SK-N-SH (cell line): ENCODE measurements at regions not wholly inside any gene's neighbourhood (a gene's known extent, or its start where the extent isn't known, plus 50 kb on each side); places are given as distances from the start of the nearest gene placed in this dataset.

Experiments used
- CTCF ChIA-PET: fragments of 300-600, 350-600 bp; formaldehyde crosslinking; extraction: SDS; loops from one replicate; lab custom pipeline; 2021; lab: Yijun Ruan, JAX
- POLR2A ChIA-PET: fragments of 350-600 bp; sonication (Branson Sonifier 250); formaldehyde crosslinking; extraction: SDS; loops from one replicate; lab custom pipeline; 2020; ENCODE audit warnings: antibody characterized with exemption, inconsistent platforms; lab: Yijun Ruan, JAX
- DNase-seq: peaks from one replicate; pipeline ENCODE4 v3.0.0; 2012
- H2AFZ ChIP-seq: fragments of 200-600 bp; sonication (generic); 2 replicates; pipeline ENCODE4 v1.8.1; 2016; ENCODE audit warnings: antibody characterized with exemption, mild to moderate bottlenecking, low read depth
- H3F3A ChIP-seq: fragments of 200-600 bp; sonication (generic); replicated peaks from 2 replicates; pipeline ENCODE3; 2016; ENCODE audit warnings: antibody characterized with exemption, mild to moderate bottlenecking; ENCODE audit not compliant: insufficient read depth
- H3K27ac ChIP-seq, 2 experiments: fragments of 200-500 bp in 1 of 2; fragments of 200-600 bp in 1 of 2; sonication (Bioruptor generic) in 1 of 2; sonication (generic), shearing (Covaris generic) in 1 of 2; 2 replicates each; pipeline versions ENCODE4 v1.5.1 to v1.6.1; 2014 to 2016; ENCODE audit warnings: low read depth in 2 of 2, inconsistent platforms in 1 of 2, low read length in 1 of 2, mild to moderate bottlenecking in 1 of 2, mixed read lengths in 1 of 2
- H3K27me3 ChIP-seq: fragments of 200-600 bp; sonication (generic), shearing (Covaris generic); 2 replicates; pipeline ENCODE4 v1.6.1; 2016; ENCODE audit warnings: mixed run types; ENCODE audit not compliant: insufficient read depth
- H3K36me3 ChIP-seq, 2 experiments: fragments of 200-500 bp in 1 of 2; fragments of 200-600 bp in 1 of 2; sonication (Bioruptor generic) in 1 of 2; sonication (generic) in 1 of 2; replicated peaks in 1 of 2; 2 replicates each; pipeline versions ENCODE3 to v1.5.1; 2014 to 2016; ENCODE audit warnings: low read length in 1 of 2, mild to moderate bottlenecking in 1 of 2; ENCODE audit not compliant: insufficient read depth in 2 of 2, control insufficient read depth in 1 of 2
- H3K4me1 ChIP-seq, 2 experiments: fragments of 200-500 bp in 1 of 2; fragments of 200-600 bp in 1 of 2; sonication (Bioruptor generic) in 1 of 2; sonication (generic), shearing (Covaris generic) in 1 of 2; 2 replicates each; pipeline versions ENCODE4 v1.5.1 to v1.6.1; 2014 to 2016; ENCODE audit warnings: low read depth in 1 of 2, low read length in 1 of 2, mixed run types in 1 of 2; ENCODE audit not compliant: insufficient read depth in 2 of 2, control insufficient read depth in 1 of 2
- H3K4me2 ChIP-seq: fragments of 200-600 bp; sonication (generic), shearing (Covaris generic); 2 replicates; pipeline ENCODE4 v1.6.1; 2017; ENCODE audit warnings: mixed run types
- H3K4me3 ChIP-seq, 2 experiments: fragments of 200-500 bp in 1 of 2; fragments of 200-600 bp in 1 of 2; sonication (Bioruptor generic) in 1 of 2; sonication (generic), shearing (Covaris generic) in 1 of 2; 2 replicates each; pipeline versions ENCODE4 v1.5.1 to v1.8.1; 2014 to 2016; ENCODE audit warnings: low read depth in 2 of 2, inconsistent platforms in 1 of 2, low read length in 1 of 2, mild to moderate bottlenecking in 1 of 2, mixed read lengths in 1 of 2, moderate library complexity in 1 of 2
- H3K79me2 ChIP-seq: fragments of 200-600 bp; sonication (generic); 2 replicates; pipeline ENCODE4 v1.8.1; 2017; ENCODE audit warnings: mild to moderate bottlenecking; ENCODE audit not compliant: insufficient read depth
- H3K9ac ChIP-seq: fragments of 200-600 bp; sonication (generic); 2 replicates; pipeline ENCODE4 v1.6.1; 2017; ENCODE audit warnings: mixed run types
- H3K9me2 ChIP-seq: fragments of 200-600 bp; sonication (generic); 2 replicates; pipeline ENCODE4 v1.6.1; 2017; ENCODE audit warnings: mixed run types
- H3K9me3 ChIP-seq: fragments of 200-600 bp; sonication (generic); 2 replicates; pipeline ENCODE4 v1.6.1; 2017; ENCODE audit warnings: mixed run types, mild to moderate bottlenecking, moderate library complexity
- H4K20me1 ChIP-seq: fragments of 200-600 bp; sonication (generic); 2 replicates; pipeline ENCODE4 v1.6.1; 2017; ENCODE audit warnings: mild to moderate bottlenecking, mixed run types; ENCODE audit not compliant: insufficient read depth
- ELF1 ChIP-seq: IDR thresholded peaks from 2 replicates; pipeline ENCODE4 v1.4.0; 2012
- EP300 ChIP-seq, 2 experiments: IDR thresholded peaks; 2 replicates each; pipeline versions ENCODE4 v1.4.0 to v1.6.1; 2012; ENCODE audit warnings: borderline replicate concordance in 1 of 2, low read depth in 1 of 2, low read length in 1 of 2
- FOXJ3 ChIP-seq: sonication (generic); formaldehyde crosslinking; IDR thresholded peaks from 2 replicates; pipeline ENCODE4 v1.5.1; 2020; ENCODE audit warnings: mild to moderate bottlenecking, missing genetic modification reagents
- GATA2 ChIP-seq: sonication (generic); formaldehyde crosslinking; IDR thresholded peaks from 2 replicates; pipeline ENCODE4 v1.5.0; 2020; ENCODE audit warnings: mild to moderate bottlenecking, missing genetic modification reagents
- IRF3 ChIP-seq: fragments of 150-350 bp; IDR thresholded peaks from 2 replicates; pipeline ENCODE4 v1.6.1; 2016; ENCODE audit warnings: mild to moderate bottlenecking, low read depth, low read length
- MAX ChIP-seq: IDR thresholded peaks from 2 replicates; pipeline ENCODE4 v1.4.0; 2012; ENCODE audit warnings: low read depth
- MEF2A ChIP-seq: IDR thresholded peaks from 2 replicates; pipeline ENCODE4 v1.4.0; 2012; ENCODE audit warnings: low read depth, borderline replicate concordance
- MXI1 ChIP-seq: IDR thresholded peaks from 2 replicates; pipeline ENCODE4 v1.6.1; 2012; ENCODE audit warnings: mild to moderate bottlenecking, low read depth, low read length, improper control_type of control experiment
- NRF1 ChIP-seq: IDR thresholded peaks from 2 replicates; pipeline ENCODE4 v1.6.1; 2012; ENCODE audit warnings: low read depth, mild to moderate bottlenecking, low read length
- PBX3 ChIP-seq: IDR thresholded peaks from 2 replicates; pipeline ENCODE4; 2012
- POLR2AphosphoS5 ChIP-seq: IDR thresholded peaks from 2 replicates; pipeline ENCODE4 v1.6.1; 2012; ENCODE audit warnings: low read depth, low read length
- RAD21 ChIP-seq: IDR thresholded peaks from 2 replicates; pipeline ENCODE4 v1.6.1; 2012; ENCODE audit warnings: mild to moderate bottlenecking, low read length
- RCOR1 ChIP-seq: fragments of 150-350 bp; IDR thresholded peaks from 2 replicates; pipeline ENCODE4 v1.6.1; 2017; ENCODE audit warnings: antibody characterized with exemption, low read length
- REST ChIP-seq: IDR thresholded peaks from 2 replicates; pipeline ENCODE4 v1.6.1; 2012; ENCODE audit warnings: mild to moderate bottlenecking, low read depth, low read length, moderate library complexity
- RXRA ChIP-seq: IDR thresholded peaks from 2 replicates; pipeline ENCODE4 v1.4.0; 2012; ENCODE audit warnings: low read depth, mild to moderate bottlenecking, borderline replicate concordance
- SIN3A ChIP-seq: IDR thresholded peaks from 2 replicates; pipeline ENCODE4 v1.6.1; 2012; ENCODE audit warnings: low read depth, mild to moderate bottlenecking, low read length, moderate library complexity, borderline replicate concordance
- SMC3 ChIP-seq: IDR thresholded peaks from 2 replicates; pipeline ENCODE4 v1.6.1; 2012; ENCODE audit warnings: low read depth, low read length, improper control_type of control experiment
- TAF1 ChIP-seq: IDR thresholded peaks from 2 replicates; pipeline ENCODE4 v1.6.1; 2012; ENCODE audit warnings: low read depth, mild to moderate bottlenecking, low read length, moderate library complexity, borderline replicate concordance
- TCF12 ChIP-seq: IDR thresholded peaks from 2 replicates; pipeline ENCODE4 v1.4.0; 2012
- TEAD4 ChIP-seq: IDR thresholded peaks from 2 replicates; pipeline ENCODE4 v1.4.0; 2012; ENCODE audit warnings: mild to moderate bottlenecking, borderline replicate concordance; ENCODE audit not compliant: insufficient read depth
- USF1 ChIP-seq: IDR thresholded peaks from 2 replicates; pipeline ENCODE4 v1.4.0; 2012; ENCODE audit warnings: low read depth, borderline replicate concordance
- USF2 ChIP-seq: fragments of 150-350 bp; IDR thresholded peaks from 2 replicates; pipeline ENCODE4 v1.6.1; 2017; ENCODE audit warnings: antibody characterized with exemption, low read length, low read depth, borderline replicate concordance
- YY1 ChIP-seq: IDR thresholded peaks from 2 replicates; pipeline ENCODE4 v1.4.0; 2012; ENCODE audit warnings: low read depth, mild to moderate bottlenecking
- whole genome bisulfite sequencing: methylation state at CpG from one replicate; pipeline ENCODE4 v1.1.6; 2017; ENCODE audit warnings: low lambda C conversion rate; 5-methylcytosine and 5-hydroxymethylcytosine counted together

- ChIA-PET POLR2A (interaction anchor here (1.6 kb wide), 1 partner anchor 17 kb away, joined by 3 read pairs; no protein-coding TSS in a partner anchor), CTCF (interaction anchor here (0.8 to 3.9 kb wide), 5 partner anchors 12 to 559 kb away, joined by 3 to 21 read pairs (median 4); no protein-coding TSS in a partner anchor)
- DNase-seq, result peak; percentile 90
- 23% methylated on average over 9 of the region's 9 CpGs for WGBS
- no peaks in the 10 kb centered on the region for H3K79me2 ChIP-seq
- no peaks in the 10 kb centered on the region for H3K9me2 ChIP-seq
- peak overlapping the region; percentile 56 to 73; a peak in 3 of 4 replicates for H3K27ac ChIP-seq
- H4K20me1 ChIP-seq, result no peaks in the 10 kb centered on the region
- H3K36me3 ChIP-seq, result no peaks in the 10 kb centered on the region
- H3K9me3 ChIP-seq, result no peaks in the 10 kb centered on the region
- H3K4me1 ChIP-seq, result peaks cover 28 to 37% of the 10 kb centered on the region in 2 experiments; a peak in 3 of 4 replicates
- H3K27me3 ChIP-seq, result no peaks in the 10 kb centered on the region
- H3K4me3 ChIP-seq, result no peak overlapping the region
- peak overlapping the region; percentile 43 for H3K4me2 ChIP-seq
- no peak overlapping the region; the same call in 1 of the 2 replicates for H3K9ac ChIP-seq
- H3F3A ChIP-seq, result peaks cover 23% of the 10 kb centered on the region
- peak overlapping the region; percentile 56; the same call in 1 of the 2 replicates for H2AFZ ChIP-seq
- TF ChIP-seq FOXJ3 (CRISPR knock-in tag), result 0 out of 2 replicates have a peak, but pooled peaks have one; percentile 45
- TF ChIP-seq MAX, result no peak
- TF ChIP-seq USF1, result no peak
- peak; percentile 78; the same call in 1 of the 2 replicates for TF ChIP-seq TEAD4
- 0 out of 2 replicates have a peak, but pooled peaks have one; percentile 36 for TF ChIP-seq MXI1
- TF ChIP-seq TCF12, result peak; percentile 92
- TF ChIP-seq NRF1, result no peak
- peak; percentile 99 for TF ChIP-seq RCOR1
- TF ChIP-seq EP300 (IDR thresholded peaks at IDR 0.05; ENCODE audit: borderline replicate concordance in 1 of 2, low read depth in 1 of 2, low read length in 1 of 2), result peak; percentile 87 to 89; a peak in 3 of 4 replicates
- peak; percentile 28; the same call in 1 of the 2 replicates for TF ChIP-seq SMC3
- TF ChIP-seq TAF1, result no peak
- peak; percentile 82 for TF ChIP-seq GATA2 (CRISPR knock-in tag)
- peak; percentile 20; the same call in 1 of the 2 replicates for TF ChIP-seq SIN3A
- TF ChIP-seq POLR2AphosphoS5, result peak; percentile 63; the same call in 1 of the 2 replicates
- no peak for TF ChIP-seq USF2
- TF ChIP-seq RAD21, result peak; percentile 27; the same call in 1 of the 2 replicates
- peak; percentile 34; the same call in 1 of the 2 replicates for TF ChIP-seq REST
- TF ChIP-seq YY1, result peak; percentile 43; the same call in 1 of the 2 replicates
- TF ChIP-seq RXRA, result peak; percentile 82
- no peak for TF ChIP-seq MEF2A
- no peak for TF ChIP-seq IRF3
- TF ChIP-seq ELF1, result no peak
- TF ChIP-seq PBX3, result peak; percentile 92
Measured at GRCh38 chr2:43038034-43038695, 188.2 kb downstream of the ZFP36L2 start.
